CD4-positive, CD25-positive, alpha-beta regulatory T cell (primary cell): ENCODE measurements at regions not wholly inside any gene's neighbourhood (a gene's known extent, or its start where the extent isn't known, plus 50 kb on each side); places are given as distances from the start of the nearest gene placed in this dataset.

Experiments used
- ATAC-seq, 2 donors: fragments of 150-1000 bp; cut with Tn5 transposase; one replicate each; pipeline ENCODE4 v1.10.0; 2021; ENCODE audit warnings: low read depth in 2 of 2, moderate number of reproducible peaks in 2 of 2, moderate library complexity in 1 of 2
- DNase-seq, 3 donors: peaks; one replicate each; pipeline versions ENCODE4 v3.0.0 to v3.0.0-alpha.2; 2012 to 2022; ENCODE audit warnings: mixed read lengths in 1 of 3
- H3K27ac ChIP-seq: one replicate; pipeline ENCODE4 v1.7.0; 2013; ENCODE audit warnings: mild to moderate bottlenecking, low read length; ENCODE audit not compliant: insufficient read depth, poor library complexity, severe bottlenecking
- H3K27me3 ChIP-seq: one replicate; pipeline ENCODE4 v1.7.0; 2013; ENCODE audit warnings: low read length; ENCODE audit not compliant: control insufficient read depth, insufficient read depth
- H3K36me3 ChIP-seq: one replicate; pipeline ENCODE4 v1.7.0; 2013; ENCODE audit warnings: mild to moderate bottlenecking, low read length, moderate library complexity; ENCODE audit not compliant: control insufficient read depth, insufficient read depth
- H3K4me1 ChIP-seq: 2 replicates; pipeline ENCODE4 v1.7.0; 2013; ENCODE audit warnings: mild to moderate bottlenecking, low read length; ENCODE audit not compliant: insufficient read depth, control insufficient read depth, poor library complexity, severe bottlenecking
- H3K4me3 ChIP-seq: one replicate; pipeline ENCODE4 v1.7.0; 2013; ENCODE audit warnings: low read depth, mild to moderate bottlenecking, low read length, moderate library complexity
- H3K9me3 ChIP-seq, 2 experiments: 1 replicate in 1 of 2; 2 replicates in 1 of 2; pipeline ENCODE4 v1.7.0; 2013; ENCODE audit warnings: low read length in 2 of 2, mild to moderate bottlenecking in 1 of 2, moderate library complexity in 1 of 2; ENCODE audit not compliant: control insufficient read depth in 2 of 2
- H3K27ac Mint-ChIP-seq, 3 donors: one replicate each; pipeline ENCODE4 v1.8.0; 2020 to 2022; ENCODE audit warnings: mild to moderate bottlenecking in 3 of 3, mixed read lengths in 3 of 3, moderate library complexity in 2 of 3
- H3K27me3 Mint-ChIP-seq: one replicate; pipeline ENCODE4 v1.8.0; 2022; ENCODE audit warnings: mild to moderate bottlenecking, mixed read lengths
- H3K36me3 Mint-ChIP-seq: one replicate; pipeline ENCODE4 v1.8.0; 2020; ENCODE audit warnings: mixed read lengths
- H3K4me1 Mint-ChIP-seq, 4 donors: one replicate each; pipeline ENCODE4 v1.8.0; 2020 to 2022; ENCODE audit warnings: mixed read lengths in 4 of 4, mild to moderate bottlenecking in 1 of 4
- H3K4me3 Mint-ChIP-seq, 4 donors: one replicate each; pipeline ENCODE4 v1.8.0; 2020 to 2022; ENCODE audit warnings: mild to moderate bottlenecking in 4 of 4, mixed read lengths in 4 of 4, moderate library complexity in 3 of 4
- H3K9me3 Mint-ChIP-seq, 7 donors: one replicate each; pipeline ENCODE4 v1.8.0; 2020 to 2022; ENCODE audit warnings: mixed read lengths in 7 of 7, mild to moderate bottlenecking in 3 of 7, moderate library complexity in 2 of 7

- ATAC-seq = no peak
- Mint-ChIP-seq H3K27ac (no peak overlapping the region), H3K36me3 (no peaks in the 10 kb centered on the region)
Observed at GRCh38 chr3:94593526-94594150, 530.8 kb downstream of the NSUN3 start.

GRCh38 chr3:94596141-94596540, 533.3 kb downstream of the NSUN3 start:
- H3K4me1 ChIP-seq = no peaks in the 10 kb centered on the region
- H3K27me3 ChIP-seq = no peaks in the 10 kb centered on the region
- no peaks in the 10 kb centered on the region for H3K36me3 ChIP-seq
- Mint-ChIP-seq H3K4me1 (no peaks in the 10 kb centered on the region), H3K27me3 (no peaks in the 10 kb centered on the region), H3K4me3 (no peak overlapping the region), H3K9me3 (peaks cover 0 to 12% (median 3%) of the 10 kb centered on the region in 7 donors), H3K27ac (no peak overlapping the region), H3K36me3 (no peaks in the 10 kb centered on the region)
- no peak overlapping the region for H3K27ac ChIP-seq
- H3K4me3 ChIP-seq = no peak overlapping the region
- DNase-seq (no peak), ATAC-seq (no peak)
- no peaks in the 10 kb centered on the region for H3K9me3 ChIP-seq

More at GRCh38 chr3:94593526-94594150, 530.8 kb downstream of the NSUN3 start:
- no peak for DNase-seq
- Histone ChIP-seq H3K36me3 (no peaks in the 10 kb centered on the region), H3K4me1 (no peaks in the 10 kb centered on the region), H3K27me3 (no peaks in the 10 kb centered on the region), H3K27ac (no peak overlapping the region), H3K9me3 (no peaks in the 10 kb centered on the region), H3K4me3 (no peak overlapping the region)
- Mint-ChIP-seq H3K4me1 (no peaks in the 10 kb centered on the region), H3K27me3 (no peaks in the 10 kb centered on the region), H3K4me3 (no peak overlapping the region), H3K9me3 (peaks cover 0 to 12% (median 0%) of the 10 kb centered on the region in 7 donors)

- no peaks in the 10 kb centered on the region for H3K36me3 ChIP-seq
- H3K9me3 Mint-ChIP-seq = peaks cover 0 to 12% (median 1%) of the 10 kb centered on the region in 7 donors
- no peak overlapping the region for H3K4me3 ChIP-seq
- no peaks in the 10 kb centered on the region for H3K4me1 ChIP-seq
- no peaks in the 10 kb centered on the region for H3K36me3 Mint-ChIP-seq
- no peaks in the 10 kb centered on the region for H3K27me3 ChIP-seq
- H3K27me3 Mint-ChIP-seq = no peaks in the 10 kb centered on the region
- no peaks in the 10 kb centered on the region for H3K9me3 ChIP-seq
- no peaks in the 10 kb centered on the region for H3K4me1 Mint-ChIP-seq
- no peak overlapping the region for H3K27ac ChIP-seq
- H3K4me3 Mint-ChIP-seq = no peak overlapping the region
- no peak for DNase-seq
- H3K27ac Mint-ChIP-seq = no peak overlapping the region
- ATAC-seq = no peak
Observed at GRCh38 chr3:94596887-94597566, 534.2 kb downstream of the NSUN3 start.

- no peaks in the 10 kb centered on the region for H3K4me1 ChIP-seq
- no peak overlapping the region for H3K4me3 ChIP-seq
- H3K4me1 Mint-ChIP-seq = no peaks in the 10 kb centered on the region
Observed at GRCh38 chr3:94607778-94608177, 544.9 kb downstream of the NSUN3 start.

DNA sequence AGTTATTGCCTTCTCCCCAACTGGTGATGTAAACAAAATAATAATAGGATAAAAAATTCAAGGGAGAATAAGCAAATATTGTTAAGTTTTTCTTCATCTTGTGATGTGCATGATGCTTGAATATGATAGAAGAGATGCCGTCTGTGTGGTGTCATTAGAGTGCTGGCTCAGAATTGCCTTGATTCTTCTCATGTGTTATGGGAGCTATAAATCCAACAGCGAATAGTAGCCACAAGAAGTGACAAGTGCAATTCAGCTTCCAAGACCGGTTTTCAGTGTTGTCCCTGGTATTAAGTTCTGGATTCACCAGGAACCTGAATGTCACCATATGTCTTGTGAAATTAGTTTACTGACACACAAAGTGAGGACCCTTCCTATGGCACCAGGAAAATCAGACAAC, 547.0 kb downstream of the NSUN3 start:
- no peaks in the 10 kb centered on the region for H3K27me3 ChIP-seq
- no peaks in the 10 kb centered on the region for H3K4me1 Mint-ChIP-seq
- ATAC-seq (no peak), DNase-seq (no peak)
- no peaks in the 10 kb centered on the region for H3K36me3 ChIP-seq
- H3K27me3 Mint-ChIP-seq = no peaks in the 10 kb centered on the region
- no peak overlapping the region for H3K4me3 ChIP-seq
- H3K27ac Mint-ChIP-seq = no peak overlapping the region
- H3K4me1 ChIP-seq = no peaks in the 10 kb centered on the region
- no peak overlapping the region for H3K27ac ChIP-seq
- no peak overlapping the region for H3K4me3 Mint-ChIP-seq
- no peaks in the 10 kb centered on the region for H3K36me3 Mint-ChIP-seq
- no peaks in the 10 kb centered on the region for H3K9me3 ChIP-seq
- H3K9me3 Mint-ChIP-seq = peaks cover 0 to 14% (median 7%) of the 10 kb centered on the region in 7 donors

More at GRCh38 chr3:94607778-94608177, 544.9 kb downstream of the NSUN3 start:
- H3K4me3 Mint-ChIP-seq = no peak overlapping the region
- ATAC-seq (no peak), DNase-seq (no peak)
- no peaks in the 10 kb centered on the region for H3K36me3 Mint-ChIP-seq
- H3K27me3 Mint-ChIP-seq = no peaks in the 10 kb centered on the region
- Histone ChIP-seq H3K36me3 (no peaks in the 10 kb centered on the region), H3K27ac (no peak overlapping the region), H3K27me3 (no peaks in the 10 kb centered on the region), H3K9me3 (no peaks in the 10 kb centered on the region)
- no peak overlapping the region for H3K27ac Mint-ChIP-seq
- H3K9me3 Mint-ChIP-seq = peaks cover 0 to 20% (median 2%) of the 10 kb centered on the region in 7 donors

- Mint-ChIP-seq H3K27me3 (no peaks in the 10 kb centered on the region), H3K4me3 (no peak overlapping the region), H3K36me3 (no peaks in the 10 kb centered on the region), H3K9me3 (peaks cover 0 to 9% (median 6%) of the 10 kb centered on the region in 7 donors), H3K4me1 (no peaks in the 10 kb centered on the region), H3K27ac (no peak overlapping the region)
- H3K27me3 ChIP-seq = no peaks in the 10 kb centered on the region
- no peak overlapping the region for H3K4me3 ChIP-seq
- DNase-seq (no peak), ATAC-seq (no peak)
- H3K27ac ChIP-seq = no peak overlapping the region
- no peaks in the 10 kb centered on the region for H3K9me3 ChIP-seq
- no peaks in the 10 kb centered on the region for H3K4me1 ChIP-seq
- H3K36me3 ChIP-seq = no peaks in the 10 kb centered on the region
Observed at GRCh38 chr3:94611596-94611995, 548.7 kb downstream of the NSUN3 start.

DNA sequence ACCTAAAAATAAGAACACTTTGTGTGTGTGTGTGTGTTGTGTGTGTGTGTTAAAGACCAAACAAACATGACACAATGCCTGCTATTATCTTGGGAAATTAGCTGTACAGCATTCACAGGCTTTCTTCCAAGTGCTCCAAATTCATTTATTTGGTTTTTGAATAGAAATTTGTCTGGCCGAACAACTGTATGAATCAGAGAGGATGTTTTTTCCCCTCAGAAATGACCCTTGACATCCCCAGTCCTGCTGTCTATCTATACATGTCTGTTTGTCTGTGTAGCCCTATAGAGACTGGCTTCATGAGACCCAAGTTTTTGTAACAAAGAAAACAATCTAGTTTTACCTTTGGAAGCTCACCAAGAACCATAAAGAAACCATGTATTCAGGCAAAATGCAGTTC, 549.8 kb downstream of the NSUN3 start:
- H3K36me3 Mint-ChIP-seq = no peaks in the 10 kb centered on the region
- DNase-seq = no peak
- no peak overlapping the region for H3K4me3 Mint-ChIP-seq
- ATAC-seq = no peak
- Histone ChIP-seq H3K36me3 (no peaks in the 10 kb centered on the region), H3K9me3 (no peaks in the 10 kb centered on the region), H3K27ac (no peak overlapping the region), H3K4me3 (no peak overlapping the region), H3K27me3 (no peaks in the 10 kb centered on the region), H3K4me1 (no peaks in the 10 kb centered on the region)
- peaks cover 0 to 10% (median 3%) of the 10 kb centered on the region in 7 donors for H3K9me3 Mint-ChIP-seq
- no peak overlapping the region for H3K27ac Mint-ChIP-seq
- no peaks in the 10 kb centered on the region for H3K4me1 Mint-ChIP-seq
- no peaks in the 10 kb centered on the region for H3K27me3 Mint-ChIP-seq

- no peaks in the 10 kb centered on the region for H3K36me3 Mint-ChIP-seq
- DNase-seq = no peak
- peaks cover 0 to 10% (median 5%) of the 10 kb centered on the region in 7 donors for H3K9me3 Mint-ChIP-seq
- Histone ChIP-seq H3K9me3 (no peaks in the 10 kb centered on the region), H3K36me3 (no peaks in the 10 kb centered on the region), H3K4me1 (no peaks in the 10 kb centered on the region), H3K4me3 (no peak overlapping the region), H3K27ac (no peak overlapping the region), H3K27me3 (no peaks in the 10 kb centered on the region)
- no peaks in the 10 kb centered on the region for H3K4me1 Mint-ChIP-seq
- ATAC-seq = no peak
- H3K4me3 Mint-ChIP-seq = no peak overlapping the region
- no peak overlapping the region for H3K27ac Mint-ChIP-seq
- no peaks in the 10 kb centered on the region for H3K27me3 Mint-ChIP-seq
Observed at GRCh38 chr3:94614192-94614591, 551.3 kb downstream of the NSUN3 start.
